Thymus (tissue), 11 donors: ENCODE measurements at regions not wholly inside any gene's neighbourhood (a gene's known extent, or its start where the extent isn't known, plus 50 kb on each side); places are given as distances from the start of the nearest gene placed in this dataset.

Source experiments
- DNase-seq, 9 donors: peaks; one replicate each; pipeline ENCODE4 v3.0.0-alpha.2; 2013; ENCODE audit warnings: low spot score in 9 of 9, low read depth in 6 of 9, missing footprints in 1 of 9
- H3K27ac ChIP-seq, 2 donors: one replicate each; pipeline ENCODE4 v1.5.1; 2013; ENCODE audit warnings: control low read depth in 1 of 2, low read depth in 1 of 2, low read length in 1 of 2, mild to moderate bottlenecking in 1 of 2, moderate library complexity in 1 of 2
- H3K27me3 ChIP-seq, 2 donors: one replicate each; pipeline ENCODE4 v1.5.1; 2013; ENCODE audit warnings: low read length in 1 of 2; ENCODE audit not compliant: control insufficient read depth in 2 of 2, insufficient read depth in 1 of 2
- H3K36me3 ChIP-seq, 2 donors: one replicate each; pipeline ENCODE4 v1.5.1; 2013; ENCODE audit warnings: low read length in 1 of 2, mild to moderate bottlenecking in 1 of 2, moderate library complexity in 1 of 2; ENCODE audit not compliant: control insufficient read depth in 2 of 2, insufficient read depth in 2 of 2
- H3K4me1 ChIP-seq, 2 donors: one replicate each; pipeline ENCODE4 v1.5.1; 2013; ENCODE audit warnings: low read length in 2 of 2; ENCODE audit not compliant: control insufficient read depth in 2 of 2, insufficient read depth in 2 of 2
- H3K4me3 ChIP-seq, 2 donors: one replicate each; pipeline ENCODE4 v1.5.1; 2013; ENCODE audit warnings: low read length in 2 of 2, control low read depth in 1 of 2, mild to moderate bottlenecking in 1 of 2
- H3K9me3 ChIP-seq, 2 donors: one replicate each; pipeline ENCODE4 v1.5.1; 2013; ENCODE audit warnings: low read length in 1 of 2, mild to moderate bottlenecking in 1 of 2; ENCODE audit not compliant: control insufficient read depth in 2 of 2, insufficient read depth in 1 of 2
- WGBS: extraction: QIAGEN DNeasy Blood & Tissue Kit; methylation state at CpG from one replicate; pipeline ENCODE4 v1.1.7; 2013; 5-methylcytosine and 5-hydroxymethylcytosine counted together
- donor health status: healthy.

GRCh38 chr3:144402430-144402829, 430.8 kb downstream of the DIPK2A start:
- Histone ChIP-seq H3K36me3 (no peaks in the 10 kb centered on the region), H3K4me1 (no peaks in the 10 kb centered on the region), H3K9me3 (no peaks in the 10 kb centered on the region), H3K4me3 (no peak overlapping the region), H3K27ac (no peak overlapping the region), H3K27me3 (no peaks in the 10 kb centered on the region)
- WGBS, result 93% methylated on average over 5 of the region's 5 CpGs
- DNase-seq, result no peak

GRCh38 chr3:144403040-144403457, 431.4 kb downstream of the DIPK2A start:
- Histone ChIP-seq H3K9me3 (no peaks in the 10 kb centered on the region), H3K4me1 (no peaks in the 10 kb centered on the region), H3K27ac (no peak overlapping the region), H3K27me3 (no peaks in the 10 kb centered on the region), H3K4me3 (no peak overlapping the region), H3K36me3 (no peaks in the 10 kb centered on the region)
- no peak for DNase-seq
- 94% methylated on average over 3 of the region's 3 CpGs for WGBS

GRCh38 chr3:144407335-144407734, 435.7 kb downstream of the DIPK2A start:
- Histone ChIP-seq H3K27me3 (no peaks in the 10 kb centered on the region), H3K4me1 (no peaks in the 10 kb centered on the region), H3K9me3 (peaks cover 0 to 4% of the 10 kb centered on the region in 2 donors), H3K36me3 (no peaks in the 10 kb centered on the region), H3K27ac (no peak overlapping the region), H3K4me3 (no peak overlapping the region)
- DNase-seq, result no peak
- WGBS, result 92% methylated on average over 2 of the region's 2 CpGs

- H3K27ac ChIP-seq, result no peak overlapping the region
- no peak overlapping the region for H3K4me3 ChIP-seq
- no peaks in the 10 kb centered on the region for H3K4me1 ChIP-seq
- peaks cover 0 to 4% of the 10 kb centered on the region in 2 donors for H3K9me3 ChIP-seq
- no peaks in the 10 kb centered on the region for H3K36me3 ChIP-seq
- H3K27me3 ChIP-seq, result no peaks in the 10 kb centered on the region
- DNase-seq, result no peak
Measured at GRCh38 chr3:144409319-144409718, 437.7 kb downstream of the DIPK2A start.

GRCh38 chr3:144413068-144413467, 441.4 kb downstream of the DIPK2A start:
- Histone ChIP-seq H3K36me3 (no peaks in the 10 kb centered on the region), H3K4me3 (no peak overlapping the region), H3K4me1 (no peaks in the 10 kb centered on the region), H3K9me3 (peaks cover 0 to 4% of the 10 kb centered on the region in 2 donors), H3K27me3 (no peaks in the 10 kb centered on the region), H3K27ac (no peak overlapping the region)
- 96% methylated on average over 2 of the region's 2 CpGs for WGBS
- DNase-seq, result no peak

- H3K36me3 ChIP-seq, result no peaks in the 10 kb centered on the region
- no peaks in the 10 kb centered on the region for H3K4me1 ChIP-seq
- DNase-seq, result no peak
- H3K27ac ChIP-seq, result no peak overlapping the region
- H3K4me3 ChIP-seq, result no peak overlapping the region
- WGBS, result 0% methylated on average over 1 of the region's 1 CpG
- H3K27me3 ChIP-seq, result no peaks in the 10 kb centered on the region
- H3K9me3 ChIP-seq, result peaks cover 0 to 4% of the 10 kb centered on the region in 2 donors
Measured at GRCh38 chr3:144415492-144415891, 443.9 kb downstream of the DIPK2A start.

GRCh38 chr3:144424606-144425005, 453.0 kb downstream of the DIPK2A start:
- 94% methylated on average over 4 of the region's 4 CpGs for WGBS
- no peak for DNase-seq
- Histone ChIP-seq H3K27me3 (no peaks in the 10 kb centered on the region), H3K4me3 (no peak overlapping the region), H3K9me3 (no peaks in the 10 kb centered on the region), H3K4me1 (no peaks in the 10 kb centered on the region), H3K27ac (no peak overlapping the region), H3K36me3 (no peaks in the 10 kb centered on the region)

GRCh38 chr3:144426366-144426765, 454.7 kb downstream of the DIPK2A start:
- Histone ChIP-seq H3K27ac (no peak overlapping the region), H3K4me1 (no peaks in the 10 kb centered on the region), H3K36me3 (no peaks in the 10 kb centered on the region), H3K4me3 (no peak overlapping the region), H3K27me3 (no peaks in the 10 kb centered on the region), H3K9me3 (no peaks in the 10 kb centered on the region)
- DNase-seq, result no peak

- H3K36me3 ChIP-seq, result no peaks in the 10 kb centered on the region
- no peaks in the 10 kb centered on the region for H3K9me3 ChIP-seq
- H3K4me3 ChIP-seq, result no peak overlapping the region
- no peaks in the 10 kb centered on the region for H3K4me1 ChIP-seq
- no peak overlapping the region for H3K27ac ChIP-seq
- no peak for DNase-seq
- WGBS, result 96% methylated on average over 4 of the region's 4 CpGs
- no peaks in the 10 kb centered on the region for H3K27me3 ChIP-seq
Measured at GRCh38 chr3:144426967-144427366, 455.3 kb downstream of the DIPK2A start.

DNA sequence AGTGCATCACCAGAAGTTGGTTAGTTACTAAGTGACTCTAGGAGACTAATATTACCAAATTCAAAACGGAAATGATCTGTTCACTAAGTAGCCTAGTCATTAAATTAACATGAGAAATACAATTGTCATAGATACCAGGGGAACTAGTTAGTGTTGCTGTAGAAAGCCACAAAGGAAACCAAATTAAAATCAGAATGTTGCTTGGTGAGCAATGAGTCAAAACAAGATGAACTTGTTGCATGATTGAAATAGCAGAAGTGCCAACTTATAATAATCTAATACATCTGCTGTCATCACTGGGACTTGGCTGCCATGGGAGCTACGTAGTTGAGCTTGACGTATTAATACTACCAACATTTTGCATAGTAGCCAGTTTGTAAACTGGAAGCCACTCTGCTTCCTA, 458.1 kb downstream of the DIPK2A start:
- 87% methylated on average over 3 of the region's 3 CpGs for WGBS
- Histone ChIP-seq H3K9me3 (no peaks in the 10 kb centered on the region), H3K27ac (no peak overlapping the region), H3K36me3 (no peaks in the 10 kb centered on the region), H3K4me1 (no peaks in the 10 kb centered on the region), H3K27me3 (no peaks in the 10 kb centered on the region), H3K4me3 (no peak overlapping the region)
- no peak for DNase-seq
